HG02885 (cell line): ENCODE measurements at regions not wholly inside any gene's neighbourhood (a gene's known extent, or its start where the extent isn't known, plus 50 kb on each side); places are given as distances from the start of the nearest gene placed in this dataset.

Source experiments
- ATAC-seq: cut with Tn5 transposase; IDR thresholded peaks from one replicate; pipeline ENCODE4 v1.9.1; 2021; ENCODE audit warnings: mild to moderate bottlenecking; ENCODE audit not compliant: unreplicated experiment, poor library complexity

DNA sequence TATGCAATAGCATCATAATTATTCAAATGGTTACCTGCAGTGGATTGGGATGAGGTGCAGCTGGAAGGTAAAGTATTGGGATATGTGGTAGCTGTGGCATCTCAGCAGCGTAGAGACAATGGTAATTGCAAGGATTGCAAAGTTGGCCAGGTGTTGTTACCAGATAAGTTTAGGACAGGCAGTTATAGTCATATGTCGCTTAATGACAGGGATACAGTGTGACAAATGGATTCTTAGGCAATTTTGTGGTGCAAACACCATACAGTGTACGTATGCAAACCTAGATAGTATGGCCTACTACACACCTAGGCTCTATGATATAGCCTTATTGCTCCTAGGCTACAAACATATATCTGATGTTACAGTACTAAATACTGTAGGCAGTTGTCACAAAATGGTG, 163.5 kb upstream of the LYZL2 start:
- ATAC-seq, result no peak

DNA sequence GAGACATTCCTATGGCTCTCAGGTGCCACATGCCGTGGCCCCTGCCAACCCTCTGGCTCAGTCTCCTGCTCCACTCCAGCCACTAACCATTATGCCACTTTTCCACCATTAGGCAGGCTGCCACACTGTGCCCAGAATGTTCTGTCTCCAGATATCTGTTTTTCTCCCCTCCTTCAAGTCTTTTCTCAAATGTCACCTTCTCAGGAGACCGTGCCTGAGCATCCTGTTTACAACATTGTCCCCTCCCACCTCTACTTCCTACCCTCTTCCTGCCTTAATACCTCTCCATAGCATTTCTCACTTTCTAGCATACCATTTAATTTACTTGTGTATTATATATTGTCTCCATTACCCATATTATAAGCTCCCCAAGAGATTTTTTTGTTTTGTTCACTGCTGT, 162.5 kb upstream of the LYZL2 start:
- no peak for ATAC-seq

DNA sequence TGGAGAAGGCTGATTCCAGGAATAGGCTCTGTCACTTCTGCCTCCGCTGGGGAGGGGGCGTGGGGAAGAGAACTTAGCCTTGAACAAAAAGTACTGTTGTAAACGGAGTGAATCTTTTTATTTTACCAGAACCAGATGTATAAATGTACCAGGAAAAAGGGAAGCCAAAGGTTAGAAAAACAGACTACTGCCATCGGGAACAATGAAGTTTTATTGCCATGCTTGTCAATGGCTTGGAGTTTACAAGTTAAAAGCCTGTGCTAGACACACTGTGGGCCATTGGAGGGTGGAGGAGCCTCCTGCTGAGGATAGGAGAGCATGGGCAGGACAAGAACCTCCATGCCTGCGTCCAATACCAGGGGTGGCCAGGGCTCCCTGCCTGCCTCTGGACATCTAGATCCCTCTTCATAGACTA, 161.7 kb upstream of the LYZL2 start:
- no peak for ATAC-seq

DNA sequence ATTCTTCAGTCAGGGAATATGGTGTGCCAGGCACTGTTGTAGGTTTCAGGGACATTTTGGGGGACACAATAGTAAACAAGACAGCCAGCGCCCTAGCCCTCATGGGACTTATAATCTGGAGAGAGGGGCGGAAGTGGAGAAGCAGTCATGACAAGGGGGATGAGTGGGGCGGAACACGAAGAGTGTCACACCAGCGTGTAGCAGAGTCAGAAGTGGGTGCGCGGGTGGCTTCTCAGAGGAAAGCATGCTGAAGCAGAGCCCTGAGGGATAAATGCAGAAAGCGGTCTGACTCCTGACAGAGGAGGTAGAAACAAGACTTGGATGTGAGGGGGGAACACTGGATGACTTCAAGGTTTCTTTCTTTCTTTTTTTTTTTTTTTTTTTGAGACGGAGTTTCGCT, 160.3 kb upstream of the LYZL2 start:
- no peak for ATAC-seq

DNA sequence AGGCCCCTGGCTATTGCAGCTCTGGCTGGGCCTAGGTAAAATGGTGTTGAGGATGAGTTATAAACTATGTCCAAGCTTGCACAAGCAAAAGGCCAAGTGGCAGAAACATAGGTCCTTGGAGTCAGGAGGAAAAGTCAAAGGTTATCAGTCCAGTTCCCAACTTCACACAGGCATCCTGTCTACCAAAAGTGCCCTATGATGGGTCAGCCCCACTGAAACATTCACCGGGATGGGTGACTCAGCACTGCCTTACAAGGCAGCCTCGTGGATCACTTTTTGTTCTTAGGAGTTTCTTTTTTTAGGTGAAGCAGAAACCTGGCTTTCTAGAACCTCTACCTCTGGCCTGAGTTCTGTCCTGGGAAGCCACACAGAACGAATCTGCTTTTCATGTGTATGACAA, 158.8 kb upstream of the LYZL2 start:
- ATAC-seq, result no peak

DNA sequence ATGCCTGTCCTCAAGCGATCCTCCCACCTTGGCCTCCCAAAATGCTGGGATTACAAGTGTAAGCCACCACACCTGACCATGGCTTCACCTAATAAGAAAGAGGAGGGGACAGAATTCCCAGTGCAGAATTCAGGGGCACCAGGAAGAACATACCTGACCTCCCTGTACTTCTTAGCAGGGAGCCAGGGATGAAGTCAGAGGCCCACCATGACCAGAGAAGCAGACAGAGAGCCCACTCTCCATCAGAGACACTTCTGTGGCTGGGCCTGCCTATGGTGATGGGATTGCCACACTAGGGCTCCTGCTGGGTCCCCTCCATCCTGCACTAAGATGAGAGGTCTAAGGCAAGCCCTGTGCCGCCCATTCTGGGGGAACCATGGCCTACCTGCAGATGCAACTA, 157.4 kb upstream of the LYZL2 start:
- ATAC-seq, result no peak

DNA sequence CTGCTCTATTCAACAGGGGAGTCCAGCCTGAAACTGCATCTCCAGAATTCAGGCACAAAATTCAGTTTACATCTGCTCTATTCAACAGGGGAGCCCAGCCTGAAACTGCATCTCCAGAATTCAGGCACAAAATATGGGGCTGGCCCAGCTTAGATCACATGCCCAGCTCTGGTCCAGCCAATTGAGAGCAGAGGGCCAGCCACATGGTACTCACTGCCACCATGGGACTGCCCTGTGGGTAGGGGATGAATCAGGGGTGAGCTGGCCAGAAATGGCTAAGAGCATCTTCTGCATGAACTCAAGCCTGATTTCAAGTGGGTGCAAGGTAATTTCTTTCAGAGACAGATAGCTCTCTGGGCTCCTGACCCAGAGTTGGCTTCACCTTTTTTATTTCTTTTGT, 156.6 kb upstream of the LYZL2 start:
- no peak for ATAC-seq

DNA sequence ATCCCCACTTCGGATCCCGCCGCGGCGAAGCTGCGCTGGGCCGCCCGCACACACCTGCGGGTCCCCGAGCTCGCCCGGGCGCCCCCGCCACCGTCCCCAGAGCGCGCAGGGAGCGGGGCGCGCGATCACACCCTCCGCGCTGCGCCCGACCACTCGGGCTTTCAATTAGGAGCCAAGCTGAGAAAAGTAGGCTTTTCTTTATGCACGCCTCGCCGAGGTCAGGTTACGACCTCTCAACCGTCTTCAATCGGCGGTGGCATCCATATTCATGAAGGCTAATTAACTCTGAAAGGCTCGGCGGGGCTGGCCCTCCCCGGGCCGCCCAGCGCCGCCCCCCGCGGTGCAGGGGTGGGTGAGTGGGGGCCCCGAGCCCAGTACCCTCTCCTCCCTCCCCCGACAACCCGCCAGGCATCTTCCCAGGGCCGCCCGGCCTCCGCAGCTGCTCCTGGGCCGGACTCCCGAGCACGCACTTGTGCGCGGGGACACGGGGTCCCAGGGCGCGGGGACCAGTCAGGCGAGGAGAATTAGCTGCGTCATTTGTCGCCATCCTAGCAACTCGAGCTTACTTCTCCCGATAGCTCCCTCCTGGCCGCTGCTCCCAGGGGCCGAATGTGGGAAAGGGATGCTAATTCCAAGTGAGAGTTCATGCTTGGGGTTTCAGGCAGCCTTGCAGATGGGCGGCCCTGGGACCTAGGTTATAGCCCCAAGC, 155.5 kb upstream of the LYZL2 start:
- ATAC-seq, result no peak

DNA sequence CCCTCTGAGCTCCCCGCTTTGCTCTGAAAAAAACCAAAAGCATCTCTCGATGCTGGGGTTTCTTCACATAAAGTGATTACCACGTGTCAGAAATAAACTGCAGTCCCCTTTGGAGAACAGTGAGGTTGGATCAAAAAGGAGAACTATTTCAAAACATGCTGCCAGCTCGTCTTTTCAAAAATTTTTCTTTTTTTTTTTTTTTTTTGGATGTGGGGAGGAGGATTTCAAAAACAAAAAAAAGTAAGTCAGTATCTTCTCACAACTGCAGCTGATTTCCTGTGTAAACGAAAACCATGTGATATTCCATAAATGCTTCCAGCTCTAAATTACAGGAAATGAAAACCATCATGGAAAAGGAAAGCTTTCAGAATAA, 155.0 kb upstream of the LYZL2 start:
- no peak for ATAC-seq

DNA sequence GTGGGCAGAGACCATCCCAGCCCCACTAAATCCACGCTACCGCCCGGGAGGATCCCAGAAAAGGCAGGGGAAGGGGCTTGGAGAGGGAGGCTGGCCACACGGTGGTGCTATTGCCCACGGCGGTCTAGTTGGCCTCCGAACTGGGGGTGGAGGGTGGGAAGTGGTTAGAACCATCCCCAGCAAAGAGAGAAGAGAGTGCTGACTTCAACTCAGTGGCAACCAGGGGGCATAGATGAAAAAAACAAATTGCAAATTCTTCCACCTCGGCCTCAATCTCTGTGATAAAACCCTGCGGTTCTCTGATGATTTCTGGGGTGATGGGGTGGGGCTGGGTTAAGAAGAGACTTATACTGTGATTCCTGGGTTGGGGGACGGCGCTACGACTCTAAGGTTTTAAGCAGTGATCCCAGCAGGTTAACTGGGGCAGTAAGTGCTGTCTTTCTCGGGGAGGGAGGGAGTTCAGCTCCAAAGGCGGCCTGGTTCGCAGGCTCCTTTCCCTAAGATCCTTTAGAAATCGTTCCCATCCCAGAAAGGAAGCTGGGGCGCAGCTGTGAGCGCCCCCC, 154.5 kb upstream of the LYZL2 start:
- peak; percentile 58 for ATAC-seq

DNA sequence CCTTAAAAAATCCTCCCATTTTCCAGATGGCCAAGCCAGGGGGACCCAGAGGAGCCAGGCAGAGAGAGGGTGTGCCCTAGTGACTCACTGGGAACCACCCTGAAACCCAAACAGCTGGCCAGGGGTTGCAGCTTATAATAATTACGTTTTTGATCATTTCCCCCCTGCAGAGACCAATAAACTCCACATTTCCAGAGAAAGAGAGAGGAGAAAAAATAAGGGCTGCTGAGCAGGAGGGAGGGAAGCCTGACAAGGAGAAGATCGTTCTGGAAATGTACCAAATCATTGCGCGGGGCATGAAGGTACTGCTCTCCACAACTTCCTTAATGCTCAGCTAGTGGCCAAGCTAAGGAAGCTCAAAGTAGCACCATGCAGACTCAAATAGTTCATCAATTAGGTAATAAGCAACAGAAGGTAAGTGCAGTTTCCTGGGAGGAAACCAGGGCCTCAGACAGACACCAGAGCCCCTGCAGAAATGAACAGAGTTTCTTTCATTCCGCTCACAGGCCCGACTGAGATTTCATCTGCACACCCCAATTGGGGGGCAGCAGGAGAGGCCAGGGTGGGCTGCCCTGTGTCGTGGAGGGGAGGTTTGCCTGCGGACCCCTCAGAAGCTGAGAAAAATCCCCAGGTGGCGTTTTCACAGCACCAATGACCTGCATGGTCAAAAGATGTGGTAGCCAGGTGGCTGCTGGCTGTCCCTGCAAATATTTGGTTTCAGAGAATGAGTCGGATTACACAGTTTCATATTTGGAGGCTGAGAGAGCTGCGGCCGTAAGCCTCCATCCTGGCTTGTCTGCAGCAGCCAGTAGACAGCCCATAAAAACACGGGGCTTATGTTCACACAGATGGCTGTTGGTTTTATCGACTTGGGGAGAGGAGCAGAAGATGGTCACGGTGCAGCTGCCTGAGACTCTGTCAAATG, 153.2 kb upstream of the LYZL2 start:
- ATAC-seq, result no peak

DNA sequence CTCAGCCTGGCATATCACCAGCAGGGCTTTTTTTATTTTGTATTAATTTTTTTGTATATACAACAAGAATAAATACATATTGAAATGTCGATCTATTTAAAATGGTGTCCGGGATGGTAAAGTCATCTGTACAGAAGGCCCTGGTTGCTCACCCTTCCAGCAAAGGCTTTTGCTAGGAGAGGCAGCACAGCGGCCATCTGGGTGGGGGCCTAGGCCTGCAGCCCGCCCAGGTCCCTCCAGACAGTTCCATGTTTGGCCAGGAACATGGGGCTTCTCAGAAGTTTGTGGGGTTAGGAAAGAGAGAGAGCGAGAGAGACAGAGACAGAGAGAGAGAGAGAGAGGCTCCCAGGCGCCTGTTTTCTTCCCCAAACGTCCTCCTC, 152.6 kb upstream of the LYZL2 start:
- no peak for ATAC-seq

DNA sequence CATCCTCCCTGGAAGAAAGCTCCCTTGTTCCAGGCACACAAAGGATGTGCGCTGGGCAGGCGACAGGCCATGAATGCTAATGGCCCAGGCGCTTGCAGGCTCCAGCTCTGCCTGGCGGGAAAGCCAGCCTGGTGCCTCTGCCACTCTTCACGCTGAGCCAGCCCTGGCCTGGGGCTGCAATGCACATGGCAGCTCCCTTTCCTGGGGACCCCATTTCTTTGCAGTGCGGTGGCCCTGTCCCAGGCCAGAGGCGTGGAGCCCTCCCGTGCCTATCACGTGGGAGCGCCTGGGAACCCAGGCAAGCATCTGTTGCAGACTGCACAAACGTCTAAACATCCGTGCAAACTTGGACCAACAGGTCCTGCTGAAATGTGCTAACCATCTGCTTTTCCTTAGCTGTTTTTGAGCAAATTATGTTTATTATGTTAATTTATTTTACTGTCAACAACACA, 152.1 kb upstream of the LYZL2 start:
- ATAC-seq, result no peak

DNA sequence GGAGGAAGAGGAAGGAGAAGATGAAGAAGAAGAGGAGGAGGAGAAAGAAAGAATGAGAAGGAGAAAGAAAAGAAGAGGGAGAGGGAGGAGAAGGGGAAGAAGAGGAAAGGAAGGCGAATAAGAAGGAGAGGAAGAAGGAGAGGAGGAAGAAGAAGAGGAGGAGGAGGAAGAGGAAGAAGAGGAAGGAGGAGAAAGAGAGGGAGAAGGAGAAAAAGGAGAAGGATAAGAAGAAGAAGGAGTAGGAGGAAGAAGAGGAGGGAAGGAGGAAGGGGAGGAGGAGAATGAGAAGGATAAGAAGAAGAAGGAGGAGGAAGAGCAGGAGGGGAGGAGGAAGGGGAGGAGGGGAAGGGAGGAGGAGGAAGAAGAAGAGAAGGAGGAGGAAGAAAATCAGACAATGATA, 149.2 kb upstream of the LYZL2 start:
- ATAC-seq, result no peak

DNA sequence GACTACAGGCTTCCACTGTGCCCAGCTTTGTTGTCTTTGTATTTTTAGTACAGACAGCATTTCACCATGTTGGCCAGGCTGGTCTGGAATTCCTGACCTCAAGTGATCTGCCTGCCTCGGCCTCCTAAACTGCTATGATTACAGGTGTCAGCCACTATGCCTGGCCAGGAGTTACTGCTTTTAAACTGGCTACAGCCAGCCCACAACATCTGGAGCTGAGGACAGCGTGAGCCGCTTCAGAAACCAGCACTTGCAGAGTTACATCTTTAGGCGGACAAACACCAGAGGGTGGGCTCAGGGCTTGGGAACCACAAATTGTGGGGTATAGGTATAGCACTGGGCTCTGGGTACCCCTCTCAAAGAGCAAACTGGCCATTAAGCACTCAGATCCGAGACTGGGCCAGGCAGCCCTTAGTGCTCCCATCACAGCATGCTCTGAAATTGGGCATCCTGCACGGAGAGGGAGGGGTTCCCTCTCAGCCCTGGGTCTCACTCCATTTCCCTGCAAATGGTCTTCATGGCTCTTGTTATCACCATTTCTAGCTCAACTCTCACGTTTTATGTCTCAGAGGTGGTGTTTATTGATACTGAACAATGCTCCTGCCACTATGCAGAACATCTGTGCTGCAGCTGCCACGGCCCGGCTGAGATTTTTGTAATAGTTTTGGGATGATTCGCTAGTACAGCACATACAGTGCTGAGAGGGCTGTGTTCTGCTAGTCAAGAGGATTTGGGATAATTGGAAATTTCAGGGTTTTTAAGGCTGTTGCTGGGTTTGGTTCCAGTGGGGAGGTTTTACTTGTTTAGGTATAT, 146.4 kb upstream of the LYZL2 start:
- ATAC-seq, result no peak

DNA sequence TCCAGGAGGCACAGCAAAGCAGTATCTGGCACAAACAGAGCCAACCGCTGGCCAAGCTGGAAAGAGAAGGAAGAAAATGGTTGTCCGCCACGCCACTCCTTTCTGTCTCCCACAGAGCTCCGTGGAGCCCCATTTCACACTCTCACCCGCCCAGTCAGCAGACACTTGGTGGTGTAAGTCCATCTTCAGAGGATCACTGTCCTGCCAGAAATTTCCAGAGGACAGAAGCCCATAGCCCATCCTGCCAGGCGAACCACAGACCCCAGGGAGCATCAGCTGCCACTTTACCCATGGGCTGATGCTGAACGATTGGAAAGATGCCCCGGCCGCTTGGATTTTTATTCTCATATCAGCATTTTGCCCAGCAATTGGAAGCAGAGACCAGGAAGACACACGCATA, 144.7 kb upstream of the LYZL2 start:
- no peak for ATAC-seq

DNA sequence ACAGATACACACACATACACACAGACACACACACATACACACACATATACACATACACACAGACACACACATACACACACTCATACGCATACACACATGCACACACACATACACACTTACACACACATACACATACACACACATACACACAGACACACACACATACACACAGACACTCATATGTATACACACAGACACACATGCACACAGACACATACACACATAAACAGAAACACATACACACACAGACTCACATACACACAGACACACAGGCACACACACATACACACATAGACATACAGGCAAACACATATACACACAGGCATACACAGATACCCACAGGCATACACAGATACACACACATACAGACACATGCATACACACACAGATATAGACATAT, 143.9 kb upstream of the LYZL2 start:
- no peak for ATAC-seq

DNA sequence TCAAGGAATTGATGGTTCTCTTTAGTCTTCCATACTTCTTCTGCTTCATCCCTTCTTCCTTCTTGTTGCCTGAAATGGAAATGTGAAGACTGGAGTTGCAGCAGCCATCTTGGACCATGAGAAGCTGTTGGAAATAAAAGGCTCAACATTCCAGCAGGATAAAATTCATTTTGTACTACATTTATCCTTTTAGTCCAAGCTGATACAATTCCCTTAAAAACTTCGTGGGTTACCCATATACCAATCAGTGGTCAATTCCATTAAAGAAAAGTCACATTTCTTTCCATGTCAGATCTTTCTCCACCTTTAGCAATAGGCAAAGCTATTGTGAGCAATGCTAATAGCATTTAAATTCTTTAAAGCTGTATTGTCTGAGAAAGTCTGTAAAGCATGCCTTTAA, 141.3 kb upstream of the LYZL2 start:
- no peak for ATAC-seq

DNA sequence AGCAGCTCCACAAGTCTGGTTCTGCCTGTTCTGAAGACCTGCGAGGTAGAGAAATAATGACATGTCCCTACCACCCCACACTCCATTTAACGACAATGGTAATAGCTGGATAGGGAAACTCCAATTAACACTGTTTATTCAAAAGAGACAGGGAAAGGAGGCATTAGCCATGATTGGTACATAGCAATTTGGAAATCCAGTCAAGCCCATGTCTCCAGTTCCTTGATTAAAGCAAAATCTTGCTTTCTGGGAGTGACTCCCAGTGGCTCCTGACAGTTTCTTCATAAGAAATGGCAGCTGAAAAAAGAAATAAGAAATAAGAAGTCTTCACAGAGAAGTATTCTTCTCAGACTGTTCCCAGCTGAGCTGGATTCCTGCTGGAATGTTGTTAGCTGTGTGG, 140.7 kb upstream of the LYZL2 start:
- no peak for ATAC-seq

DNA sequence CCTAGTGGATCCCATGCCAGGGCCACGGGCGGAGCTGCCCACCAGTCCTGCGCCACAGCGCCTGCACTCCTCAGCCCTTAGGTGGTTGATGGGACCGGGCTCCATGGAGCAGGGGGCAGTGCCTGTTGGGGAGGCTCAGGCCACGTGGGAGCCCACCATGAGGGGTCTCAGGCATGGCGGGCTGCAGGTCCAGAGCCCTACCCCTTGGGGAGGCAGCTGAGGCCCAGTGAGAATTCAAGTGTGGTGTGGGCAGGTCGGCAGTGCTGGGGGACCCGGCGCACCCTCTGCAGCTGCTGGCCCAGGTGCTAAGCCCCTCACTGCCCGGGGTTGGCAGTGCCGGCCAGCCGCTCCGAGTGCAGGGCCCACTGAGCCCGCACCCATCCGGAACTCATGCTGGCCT, 139.8 kb upstream of the LYZL2 start:
- ATAC-seq, result no peak

DNA sequence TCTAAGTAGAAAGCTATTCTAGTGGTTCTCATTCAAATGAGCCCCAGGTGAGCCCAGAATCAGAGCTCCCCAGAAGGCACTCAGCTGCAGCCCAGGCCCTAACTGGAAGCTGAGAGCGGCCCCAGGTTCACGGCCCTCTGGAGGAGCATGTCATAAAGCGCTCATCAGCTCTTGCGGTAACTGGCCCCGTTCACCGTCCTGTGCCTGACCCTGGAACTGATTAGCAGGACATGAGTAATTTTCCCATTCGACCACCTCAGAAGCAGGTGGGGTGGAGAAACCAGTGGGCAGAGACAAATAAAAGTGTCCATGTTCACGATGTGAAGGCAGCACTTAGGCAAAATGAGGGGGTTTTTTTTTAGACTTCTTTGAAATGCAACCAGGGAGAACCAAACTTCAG, 136.1 kb upstream of the LYZL2 start:
- ATAC-seq, result no peak
